DOHH2 (cell line): ENCODE measurements at regions not wholly inside any gene's neighbourhood (a gene's known extent, or its start where the extent isn't known, plus 50 kb on each side); places are given as distances from the start of the nearest gene placed in this dataset.

Source experiments
- EZH2phosphoT487 ChIP-seq: fragments of 200-600 bp; sonication (generic); IDR thresholded peaks from 2 replicates; pipeline ENCODE4 v1.6.1; 2017; ENCODE audit warnings: borderline replicate concordance, mild to moderate bottlenecking, antibody characterized with exemption, low read length, moderate library complexity, mixed read lengths
- TF ChIP-seq, protein P1 (sequence below): fragments of 200-600 bp; sonication (generic); IDR thresholded peaks from one replicate; pipeline ENCODE4 v1.5.1; 2014; ENCODE audit warnings: antibody characterized with exemption, mild to moderate bottlenecking, low read depth, low read length; ENCODE audit not compliant: poor library complexity, severe bottlenecking

- TF ChIP-seq, protein P1, sequence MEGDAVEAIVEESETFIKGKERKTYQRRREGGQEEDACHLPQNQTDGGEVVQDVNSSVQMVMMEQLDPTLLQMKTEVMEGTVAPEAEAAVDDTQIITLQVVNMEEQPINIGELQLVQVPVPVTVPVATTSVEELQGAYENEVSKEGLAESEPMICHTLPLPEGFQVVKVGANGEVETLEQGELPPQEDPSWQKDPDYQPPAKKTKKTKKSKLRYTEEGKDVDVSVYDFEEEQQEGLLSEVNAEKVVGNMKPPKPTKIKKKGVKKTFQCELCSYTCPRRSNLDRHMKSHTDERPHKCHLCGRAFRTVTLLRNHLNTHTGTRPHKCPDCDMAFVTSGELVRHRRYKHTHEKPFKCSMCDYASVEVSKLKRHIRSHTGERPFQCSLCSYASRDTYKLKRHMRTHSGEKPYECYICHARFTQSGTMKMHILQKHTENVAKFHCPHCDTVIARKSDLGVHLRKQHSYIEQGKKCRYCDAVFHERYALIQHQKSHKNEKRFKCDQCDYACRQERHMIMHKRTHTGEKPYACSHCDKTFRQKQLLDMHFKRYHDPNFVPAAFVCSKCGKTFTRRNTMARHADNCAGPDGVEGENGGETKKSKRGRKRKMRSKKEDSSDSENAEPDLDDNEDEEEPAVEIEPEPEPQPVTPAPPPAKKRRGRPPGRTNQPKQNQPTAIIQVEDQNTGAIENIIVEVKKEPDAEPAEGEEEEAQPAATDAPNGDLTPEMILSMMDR, result no peak
- TF ChIP-seq EZH2phosphoT487, result no peak
Measured at GRCh38 chr4:181701214-181701613, 542.0 kb upstream of the TENM3 start.
